ENCODE measurements at regions not wholly inside any gene's neighbourhood (a gene's known extent, or its start where the extent isn't known, plus 50 kb on each side); places are given as distances from the start of the nearest gene placed in this dataset.

GRCh38 chrX:139121616-139122286, 408.8 kb upstream of the F9 start:
- H3K4me2 ChIP-seq (replicated peaks; ENCODE audit: low read depth, low read length, poor library complexity, severe bottlenecking): no peak overlapping the region
- POLR2A ChIA-PET: no interaction called here
- no peaks in the 10 kb centered on the region for H3K9me3 ChIP-seq (ENCODE audit: control extremely low read depth in 1 of 3, control insufficient read depth in 2 of 3, insufficient read depth in 1 of 3, low read length in 2 of 3)
- no peak for TF ChIP-seq EZH2 (IDR thresholded peaks at IDR 0.05; ENCODE audit: borderline replicate concordance, insufficient read depth, low read depth, low read length, poor library complexity, severe bottlenecking)
- no peak for TF ChIP-seq CTCF (IDR thresholded peaks at IDR 0.05)
- ATAC-seq (ENCODE audit: low read depth) (no peak), DNase-seq (no peak)
- H3K4me1 ChIP-seq (ENCODE audit: control insufficient read depth in 2 of 2, insufficient read depth in 2 of 2, low read length in 2 of 2): no peaks in the 10 kb centered on the region
- no peaks in the 10 kb centered on the region for H3K36me3 ChIP-seq (replicated peaks in 1 of 2; ENCODE audit: control extremely low read depth in 1 of 2, control insufficient read depth in 1 of 2, extremely low read depth in 1 of 2, insufficient read depth in 2 of 2, low read length in 1 of 2)
- no peak overlapping the region for H3K27ac ChIP-seq (ENCODE audit: low read length in 2 of 2)
- no peak overlapping the region for H3K27ac Mint-ChIP-seq
- H3K9ac ChIP-seq (ENCODE audit: low read length): no peak overlapping the region
- intact Hi-C loops (cut with micrococcal nuclease): no loop called here
- H3K9me3 Mint-ChIP-seq (ENCODE audit: insufficient read depth): no peaks in the 10 kb centered on the region
- no peak overlapping the region for H2AFZ ChIP-seq (ENCODE audit: insufficient read depth, low read depth, low read length, poor library complexity, severe bottlenecking)
- H3K79me2 ChIP-seq (ENCODE audit: control insufficient read depth, insufficient read depth, low read length): no peaks in the 10 kb centered on the region
- H3K4me3 ChIP-seq (ENCODE audit: control extremely low read depth in 1 of 5, extremely low read depth in 1 of 5, insufficient read depth in 1 of 5, low read depth in 2 of 5, low read length in 4 of 5): no peak overlapping the region
- H4K20me1 ChIP-seq (ENCODE audit: control insufficient read depth, insufficient read depth, low read length, poor library complexity, severe bottlenecking): no peaks in the 10 kb centered on the region
- no peaks in the 10 kb centered on the region for H3K4me1 Mint-ChIP-seq
- H3K27me3 Mint-ChIP-seq: peaks cover 2% of the 10 kb centered on the region
- 93% methylated on average over 2 of the region's 4 CpGs for WGBS (ENCODE audit: insufficient coverage)
- no peak overlapping the region for H3K4me3 Mint-ChIP-seq
- H3K27me3 ChIP-seq (replicated peaks in 1 of 4; ENCODE audit: control extremely low read depth in 1 of 4, control insufficient read depth in 3 of 4, insufficient read depth in 4 of 4, low read length in 3 of 4): no peaks in the 10 kb centered on the region
- CTCF ChIA-PET: no interaction called here

- Histone ChIP-seq H3K4me1 (ENCODE audit: control insufficient read depth in 2 of 2, insufficient read depth in 2 of 2, low read length in 2 of 2) (no peaks in the 10 kb centered on the region), H3K4me3 (ENCODE audit: control extremely low read depth in 1 of 5, extremely low read depth in 1 of 5, insufficient read depth in 1 of 5, low read depth in 2 of 5, low read length in 4 of 5) (no peak overlapping the region), H3K36me3 (replicated peaks in 1 of 2; ENCODE audit: control extremely low read depth in 1 of 2, control insufficient read depth in 1 of 2, extremely low read depth in 1 of 2, insufficient read depth in 2 of 2, low read length in 1 of 2) (no peaks in the 10 kb centered on the region), H4K20me1 (ENCODE audit: control insufficient read depth, insufficient read depth, low read length, poor library complexity, severe bottlenecking) (no peaks in the 10 kb centered on the region), H3K9ac (ENCODE audit: low read length) (no peak overlapping the region), H3K4me2 (replicated peaks; ENCODE audit: low read depth, low read length, poor library complexity, severe bottlenecking) (no peak overlapping the region), H2AFZ (ENCODE audit: insufficient read depth, low read depth, low read length, poor library complexity, severe bottlenecking) (no peak overlapping the region), H3K79me2 (ENCODE audit: control insufficient read depth, insufficient read depth, low read length) (no peaks in the 10 kb centered on the region), H3K9me3 (ENCODE audit: control extremely low read depth in 1 of 3, control insufficient read depth in 2 of 3, insufficient read depth in 1 of 3, low read length in 2 of 3) (no peaks in the 10 kb centered on the region), H3K27me3 (replicated peaks in 1 of 4; ENCODE audit: control extremely low read depth in 1 of 4, control insufficient read depth in 3 of 4, insufficient read depth in 4 of 4, low read length in 3 of 4) (no peaks in the 10 kb centered on the region), H3K27ac (ENCODE audit: low read length in 2 of 2) (no peak overlapping the region)
- Mint-ChIP-seq H3K4me3 (no peak overlapping the region), H3K9me3 (ENCODE audit: insufficient read depth) (no peaks in the 10 kb centered on the region), H3K27ac (no peak overlapping the region), H3K27me3 (no peaks in the 10 kb centered on the region), H3K4me1 (no peaks in the 10 kb centered on the region)
- WGBS (ENCODE audit: insufficient coverage): no CpG with 5 or more reads among the region's 5 CpGs
- ChIA-PET POLR2A (no interaction called here), CTCF (no interaction called here)
- DNase-seq (no peak), ATAC-seq (ENCODE audit: low read depth) (no peak)
- intact Hi-C loops (cut with micrococcal nuclease): no loop called here
- TF ChIP-seq CTCF (IDR thresholded peaks at IDR 0.05) (no peak), EZH2 (IDR thresholded peaks at IDR 0.05; ENCODE audit: borderline replicate concordance, insufficient read depth, low read depth, low read length, poor library complexity, severe bottlenecking) (no peak)
These were observed 409.2 kb upstream of the FGF13 start for GRCh38 chrX:139120760-139121159.
